ENCODE measurements at regions not wholly inside any gene's neighbourhood (a gene's known extent, or its start where the extent isn't known, plus 50 kb on each side); places are given as distances from the start of the nearest gene placed in this dataset.

GRCh38 chr5:20145240-20145639 lies 157.2 kb upstream of the CDH18 start:
- TF ChIP-seq FOSL2 (IDR thresholded peaks at IDR 0.05; ENCODE audit: borderline replicate concordance, low read depth) (no peak), NFIC (IDR thresholded peaks at IDR 0.05; ENCODE audit: borderline replicate concordance) (no peak), ELF1 (IDR thresholded peaks at IDR 0.05) (no peak), EZH2phosphoT487 (IDR thresholded peaks at IDR 0.05; ENCODE audit: borderline replicate concordance, low read depth) (no peak), SMC3 (IDR thresholded peaks at IDR 0.05; ENCODE audit: low read depth, low read length) (no peak), CHD2 (IDR thresholded peaks at IDR 0.05; ENCODE audit: low read length, partially characterized antibody) (no peak), TEAD4 (IDR thresholded peaks at IDR 0.05; ENCODE audit: borderline replicate concordance, insufficient read depth) (no peak), FOXM1 (IDR thresholded peaks at IDR 0.05; ENCODE audit: low read depth) (no peak), MEF2A (IDR thresholded peaks at IDR 0.05; ENCODE audit: borderline replicate concordance, low read depth) (no peak), USF2 (IDR thresholded peaks at IDR 0.05; ENCODE audit: borderline replicate concordance, low read depth, low read length) (no peak), FOXJ3 (CRISPR knock-in tag; IDR thresholded peaks at IDR 0.05) (no peak), SIN3A (IDR thresholded peaks at IDR 0.05; ENCODE audit: borderline replicate concordance, low read depth, low read length) (no peak), MAX (IDR thresholded peaks at IDR 0.05; ENCODE audit: low read depth) (no peak), EP300 (IDR thresholded peaks at IDR 0.05; ENCODE audit: borderline replicate concordance in 1 of 2, low read depth in 1 of 2, low read length in 1 of 2) (no peak), TCF12 (IDR thresholded peaks at IDR 0.05) (no peak), TAF1 (IDR thresholded peaks at IDR 0.05; ENCODE audit: borderline replicate concordance, low read depth, low read length) (no peak), RCOR1 (IDR thresholded peaks at IDR 0.05; ENCODE audit: low read length) (no peak), NRF1 (IDR thresholded peaks at IDR 0.05; ENCODE audit: low read depth, low read length) (no peak)
- TF ChIP-seq, protein P1, sequence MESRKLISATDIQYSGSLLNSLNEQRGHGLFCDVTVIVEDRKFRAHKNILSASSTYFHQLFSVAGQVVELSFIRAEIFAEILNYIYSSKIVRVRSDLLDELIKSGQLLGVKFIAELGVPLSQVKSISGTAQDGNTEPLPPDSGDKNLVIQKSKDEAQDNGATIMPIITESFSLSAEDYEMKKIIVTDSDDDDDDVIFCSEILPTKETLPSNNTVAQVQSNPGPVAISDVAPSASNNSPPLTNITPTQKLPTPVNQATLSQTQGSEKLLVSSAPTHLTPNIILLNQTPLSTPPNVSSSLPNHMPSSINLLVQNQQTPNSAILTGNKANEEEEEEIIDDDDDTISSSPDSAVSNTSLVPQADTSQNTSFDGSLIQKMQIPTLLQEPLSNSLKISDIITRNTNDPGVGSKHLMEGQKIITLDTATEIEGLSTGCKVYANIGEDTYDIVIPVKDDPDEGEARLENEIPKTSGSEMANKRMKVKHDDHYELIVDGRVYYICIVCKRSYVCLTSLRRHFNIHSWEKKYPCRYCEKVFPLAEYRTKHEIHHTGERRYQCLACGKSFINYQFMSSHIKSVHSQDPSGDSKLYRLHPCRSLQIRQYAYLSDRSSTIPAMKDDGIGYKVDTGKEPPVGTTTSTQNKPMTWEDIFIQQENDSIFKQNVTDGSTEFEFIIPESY (IDR thresholded peaks at IDR 0.05; ENCODE audit: borderline replicate concordance, low read depth): no peak
- TF ChIP-seq, protein P2, sequence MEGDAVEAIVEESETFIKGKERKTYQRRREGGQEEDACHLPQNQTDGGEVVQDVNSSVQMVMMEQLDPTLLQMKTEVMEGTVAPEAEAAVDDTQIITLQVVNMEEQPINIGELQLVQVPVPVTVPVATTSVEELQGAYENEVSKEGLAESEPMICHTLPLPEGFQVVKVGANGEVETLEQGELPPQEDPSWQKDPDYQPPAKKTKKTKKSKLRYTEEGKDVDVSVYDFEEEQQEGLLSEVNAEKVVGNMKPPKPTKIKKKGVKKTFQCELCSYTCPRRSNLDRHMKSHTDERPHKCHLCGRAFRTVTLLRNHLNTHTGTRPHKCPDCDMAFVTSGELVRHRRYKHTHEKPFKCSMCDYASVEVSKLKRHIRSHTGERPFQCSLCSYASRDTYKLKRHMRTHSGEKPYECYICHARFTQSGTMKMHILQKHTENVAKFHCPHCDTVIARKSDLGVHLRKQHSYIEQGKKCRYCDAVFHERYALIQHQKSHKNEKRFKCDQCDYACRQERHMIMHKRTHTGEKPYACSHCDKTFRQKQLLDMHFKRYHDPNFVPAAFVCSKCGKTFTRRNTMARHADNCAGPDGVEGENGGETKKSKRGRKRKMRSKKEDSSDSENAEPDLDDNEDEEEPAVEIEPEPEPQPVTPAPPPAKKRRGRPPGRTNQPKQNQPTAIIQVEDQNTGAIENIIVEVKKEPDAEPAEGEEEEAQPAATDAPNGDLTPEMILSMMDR (IDR thresholded peaks at IDR 0.05): no peak
- no peak overlapping the region for H3K4me3 ChIP-seq (ENCODE audit: low read depth in 2 of 2, low read length in 1 of 2)
- H3K4me2 ChIP-seq: no peak overlapping the region
- H4K20me1 ChIP-seq (ENCODE audit: insufficient read depth): no peaks in the 10 kb centered on the region
- CTCF ChIA-PET: no interaction called here
- no peaks in the 10 kb centered on the region for H3K9me2 ChIP-seq
- H3F3A ChIP-seq (replicated peaks; ENCODE audit: insufficient read depth): no peaks in the 10 kb centered on the region
- no peaks in the 10 kb centered on the region for H3K27me3 ChIP-seq (ENCODE audit: insufficient read depth)
- no peaks in the 10 kb centered on the region for H3K79me2 ChIP-seq (ENCODE audit: insufficient read depth)
- 15% methylated on average over 1 of the region's 1 CpG for WGBS (ENCODE audit: low lambda C conversion rate)
- H3K9me3 ChIP-seq: no peaks in the 10 kb centered on the region
- DNase-seq: no peak
- H3K27ac ChIP-seq (ENCODE audit: low read depth in 2 of 2, low read length in 1 of 2): no peak overlapping the region
- H2AFZ ChIP-seq (ENCODE audit: low read depth): no peak overlapping the region
- no peak overlapping the region for H3K9ac ChIP-seq
- no peaks in the 10 kb centered on the region for H3K4me1 ChIP-seq (ENCODE audit: control insufficient read depth in 1 of 2, insufficient read depth in 2 of 2, low read depth in 1 of 2, low read length in 1 of 2)
- H3K36me3 ChIP-seq (replicated peaks in 1 of 2; ENCODE audit: control insufficient read depth in 1 of 2, insufficient read depth in 2 of 2, low read length in 1 of 2): no peaks in the 10 kb centered on the region
- POLR2A ChIA-PET: no interaction called here
